PFSK-1 (cell line): ENCODE measurements at regions not wholly inside any gene's neighbourhood (a gene's known extent, or its start where the extent isn't known, plus 50 kb on each side); places are given as distances from the start of the nearest gene placed in this dataset.

Source experiments
- POLR2AphosphoS5 ChIP-seq: IDR thresholded peaks from 2 replicates; pipeline ENCODE4 v1.6.1; 2012; ENCODE audit warnings: low read depth, mild to moderate bottlenecking, control low read depth, low read length, moderate library complexity
- REST ChIP-seq, 2 experiments: IDR thresholded peaks; 2 replicates each; pipeline versions ENCODE4 v1.6.1 to v1.8.0; 2011 to 2012; ENCODE audit warnings: low read depth in 2 of 2, low read length in 2 of 2, control low read depth in 1 of 2, inconsistent platforms in 1 of 2, mild to moderate bottlenecking in 1 of 2, moderate library complexity in 1 of 2; ENCODE audit not compliant: insufficient read depth in 1 of 2
- TAF1 ChIP-seq: IDR thresholded peaks from 2 replicates; pipeline ENCODE4 v1.6.1; 2012; ENCODE audit warnings: low read length, control low read depth, borderline replicate concordance; ENCODE audit not compliant: insufficient read depth

DNA sequence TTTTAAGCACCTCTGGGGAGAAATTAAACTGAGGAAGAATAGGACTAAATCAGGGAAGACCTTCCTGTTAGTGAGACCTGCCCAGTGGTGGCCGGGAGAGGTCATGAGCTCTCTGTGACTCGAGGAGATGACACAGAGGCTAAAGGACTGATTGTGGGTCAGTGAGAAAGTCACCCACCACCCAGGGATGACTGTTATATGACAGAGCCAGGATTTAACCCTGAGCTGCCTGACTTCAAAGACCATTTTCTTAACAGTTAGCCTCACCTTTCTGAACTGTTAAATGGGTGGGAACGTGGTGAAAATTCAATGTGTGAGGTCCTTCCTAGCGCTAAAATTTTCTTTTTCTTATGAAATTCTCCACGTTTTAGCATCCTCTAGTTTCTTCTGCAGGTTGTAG, 72.5 kb downstream of the WSB1 start:
- TF ChIP-seq POLR2AphosphoS5 = no peak
- no peak for TF ChIP-seq TAF1
- no peak for TF ChIP-seq REST (IDR thresholded peaks at IDR 0.05; ENCODE audit: insufficient read depth in 1 of 2, low read depth in 2 of 2, low read length in 2 of 2)
